Endodermal cell (in vitro differentiated cells): ENCODE measurements at regions not wholly inside any gene's neighbourhood (a gene's known extent, or its start where the extent isn't known, plus 50 kb on each side); places are given as distances from the start of the nearest gene placed in this dataset.
A peak's percentile ranks its signal among the peaks of the same experiment; 100 is the strongest.

Experiments
- DNase-seq: peaks from one replicate; pipeline ENCODE4 v3.0.0-alpha.2; 2017
- H3K27ac ChIP-seq: 2 replicates; pipeline ENCODE4 v1.5.1; 2013; ENCODE audit warnings: mild to moderate bottlenecking, low read depth, low read length, moderate library complexity
- H3K27me3 ChIP-seq: 2 replicates; pipeline ENCODE4 v1.6.1; 2013; ENCODE audit warnings: mild to moderate bottlenecking, low read length, moderate library complexity; ENCODE audit not compliant: insufficient read depth, control insufficient read depth, poor library complexity, severe bottlenecking
- H3K36me3 ChIP-seq: 2 replicates; pipeline ENCODE4 v1.7.0; 2013; ENCODE audit warnings: mild to moderate bottlenecking, low read length, moderate library complexity; ENCODE audit not compliant: control insufficient read depth, insufficient read depth
- H3K4me1 ChIP-seq: one replicate; pipeline ENCODE4 v1.7.0; 2013; ENCODE audit warnings: low read length; ENCODE audit not compliant: control insufficient read depth, insufficient read depth
- H3K4me3 ChIP-seq: 2 replicates; pipeline ENCODE4 v1.5.1; 2013; ENCODE audit warnings: mild to moderate bottlenecking, low read length, moderate library complexity
- H3K9ac ChIP-seq: 2 replicates; pipeline ENCODE4 v1.6.1; 2013; ENCODE audit warnings: mild to moderate bottlenecking, low read length, moderate library complexity; ENCODE audit not compliant: poor library complexity, severe bottlenecking; ENCODE audit errors: extremely low read depth
- H3K9me3 ChIP-seq: 2 replicates; pipeline ENCODE4 v1.6.1; 2013; ENCODE audit warnings: mild to moderate bottlenecking, low read length, moderate library complexity; ENCODE audit not compliant: control insufficient read depth
- H3K27ac Mint-ChIP-seq: 2 replicates; pipeline ENCODE4 v1.8.0; 2020; ENCODE audit warnings: mixed read lengths
- H3K27me3 Mint-ChIP-seq: 2 replicates; pipeline ENCODE4 v1.8.0; 2021; ENCODE audit warnings: mild to moderate bottlenecking, mixed read lengths; ENCODE audit not compliant: insufficient read depth
- H3K36me3 Mint-ChIP-seq: 2 replicates; pipeline ENCODE4 v1.8.0; 2020; ENCODE audit warnings: low read depth, mixed read lengths
- H3K4me1 Mint-ChIP-seq: 2 replicates; pipeline ENCODE4 v1.8.0; 2020; ENCODE audit warnings: mixed read lengths
- H3K4me3 Mint-ChIP-seq: 2 replicates; pipeline ENCODE4 v1.8.0; 2020; ENCODE audit warnings: mild to moderate bottlenecking, moderate library complexity, mixed read lengths
- H3K9me3 Mint-ChIP-seq: 2 replicates; pipeline ENCODE4 v1.8.0; 2020; ENCODE audit warnings: mild to moderate bottlenecking, mixed read lengths
- CTCF ChIP-seq: fragments of 200-600 bp; sonication (generic); conservative IDR thresholded peaks from 2 replicates; pipeline ENCODE4 v1.5.0; 2021; ENCODE audit warnings: antibody characterized with exemption, mild to moderate bottlenecking
- WGBS, 2 experiments: methylation state at CpG; one replicate each; pipeline versions ENCODE4 v1.1.5 to v1.1.7; 2013; ENCODE audit warnings: missing lambda C conversion rate in 2 of 2, mixed read lengths in 1 of 2; ENCODE audit not compliant: insufficient coverage in 1 of 2, insufficient read length in 1 of 2; 5-methylcytosine and 5-hydroxymethylcytosine counted together

- Histone ChIP-seq H3K9me3 (no peaks in the 10 kb centered on the region), H3K4me1 (no peaks in the 10 kb centered on the region), H3K9ac (no peak overlapping the region), H3K27ac (no peak overlapping the region), H3K27me3 (peaks cover 53% of the 10 kb centered on the region), H3K4me3 (no peak overlapping the region), H3K36me3 (no peaks in the 10 kb centered on the region)
- Mint-ChIP-seq H3K9me3 (no peaks in the 10 kb centered on the region), H3K27me3 (peaks cover 59% of the 10 kb centered on the region), H3K4me1 (peaks cover 4% of the 10 kb centered on the region), H3K36me3 (no peaks in the 10 kb centered on the region), H3K4me3 (no peak overlapping the region), H3K27ac (no peak overlapping the region)
- no peak for DNase-seq
- WGBS, 2 experiments = 92% methylated on average over 3 of the region's 5 CpGs; no CpG with 5 or more reads in 1 of the 2 experiments
- TF ChIP-seq CTCF = no peak
Measured at GRCh38 chr15:88341006-88341405, 84.5 kb upstream of the NTRK3 start.

- no peak overlapping the region for H3K4me3 ChIP-seq
- peak; percentile 55 for DNase-seq
- no peaks in the 10 kb centered on the region for H3K9me3 ChIP-seq
- Mint-ChIP-seq H3K27me3 (peaks cover 58% of the 10 kb centered on the region), H3K9me3 (no peaks in the 10 kb centered on the region), H3K4me3 (no peak overlapping the region), H3K36me3 (no peaks in the 10 kb centered on the region), H3K27ac (no peak overlapping the region), H3K4me1 (peaks cover 4% of the 10 kb centered on the region)
- H3K27me3 ChIP-seq = peaks cover 56% of the 10 kb centered on the region
- peak; percentile 71 for TF ChIP-seq CTCF
- H3K36me3 ChIP-seq = no peaks in the 10 kb centered on the region
- H3K27ac ChIP-seq = no peak overlapping the region
- WGBS, 2 experiments = 64% methylated on average over 1 of the region's 1 CpG; no CpG with 5 or more reads in 1 of the 2 experiments
- H3K4me1 ChIP-seq = no peaks in the 10 kb centered on the region
- H3K9ac ChIP-seq = no peak overlapping the region
Measured at GRCh38 chr15:88337993-88338392, 81.5 kb upstream of the NTRK3 start.

GRCh38 chr15:88335074-88335473 lies 78.5 kb upstream of the NTRK3 start:
- no peaks in the 10 kb centered on the region for H3K9me3 Mint-ChIP-seq
- peaks cover 4% of the 10 kb centered on the region for H3K4me1 Mint-ChIP-seq
- peaks cover 58% of the 10 kb centered on the region for H3K27me3 ChIP-seq
- H3K4me3 Mint-ChIP-seq = no peak overlapping the region
- 89% methylated on average over 1 of the region's 1 CpG; no CpG with 5 or more reads in 1 of the 2 experiments for WGBS, 2 experiments
- no peak for DNase-seq
- no peak overlapping the region for H3K27ac Mint-ChIP-seq
- no peak overlapping the region for H3K4me3 ChIP-seq
- no peak overlapping the region for H3K27ac ChIP-seq
- H3K9me3 ChIP-seq = no peaks in the 10 kb centered on the region
- H3K9ac ChIP-seq = no peak overlapping the region
- peak; percentile 49 for TF ChIP-seq CTCF
- H3K27me3 Mint-ChIP-seq = peaks cover 52% of the 10 kb centered on the region
- H3K36me3 ChIP-seq = no peaks in the 10 kb centered on the region
- no peaks in the 10 kb centered on the region for H3K36me3 Mint-ChIP-seq
- no peaks in the 10 kb centered on the region for H3K4me1 ChIP-seq
